Skeletal muscle cell (primary cell): ENCODE measurements at regions not wholly inside any gene's neighbourhood (a gene's known extent, or its start where the extent isn't known, plus 50 kb on each side); places are given as distances from the start of the nearest gene placed in this dataset.

Experiments
- DNase-seq: peaks from one replicate; pipeline ENCODE4 v3.0.0-alpha.2; 2010; ENCODE audit warnings: low read depth
- H3K4me3 ChIP-seq: 2 replicates; pipeline ENCODE4 v1.5.1; 2011; ENCODE audit warnings: low read depth, mild to moderate bottlenecking, control low read depth, low read length, moderate library complexity

DNA sequence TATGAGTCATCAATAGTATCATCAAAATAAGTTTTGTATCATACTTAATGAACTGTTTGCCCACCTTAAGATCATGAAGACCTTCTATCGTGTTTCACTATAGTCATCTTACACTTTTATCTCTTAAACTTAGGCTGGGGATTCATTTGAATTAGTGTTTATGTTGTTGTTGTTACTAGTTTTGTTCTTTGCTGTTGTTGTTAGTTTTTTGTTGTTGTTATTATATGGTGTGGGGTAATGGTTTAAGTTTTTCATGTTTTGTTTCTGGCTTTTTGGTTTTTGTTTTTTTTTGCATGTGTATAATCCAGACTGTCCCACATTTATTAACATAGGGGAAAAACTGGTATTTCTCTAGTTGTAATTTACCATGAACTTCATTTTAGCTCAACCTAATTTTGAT is 965.1 kb upstream of the MIR17HG start:
- no peak overlapping the region for H3K4me3 ChIP-seq
- DNase-seq = no peak

DNA sequence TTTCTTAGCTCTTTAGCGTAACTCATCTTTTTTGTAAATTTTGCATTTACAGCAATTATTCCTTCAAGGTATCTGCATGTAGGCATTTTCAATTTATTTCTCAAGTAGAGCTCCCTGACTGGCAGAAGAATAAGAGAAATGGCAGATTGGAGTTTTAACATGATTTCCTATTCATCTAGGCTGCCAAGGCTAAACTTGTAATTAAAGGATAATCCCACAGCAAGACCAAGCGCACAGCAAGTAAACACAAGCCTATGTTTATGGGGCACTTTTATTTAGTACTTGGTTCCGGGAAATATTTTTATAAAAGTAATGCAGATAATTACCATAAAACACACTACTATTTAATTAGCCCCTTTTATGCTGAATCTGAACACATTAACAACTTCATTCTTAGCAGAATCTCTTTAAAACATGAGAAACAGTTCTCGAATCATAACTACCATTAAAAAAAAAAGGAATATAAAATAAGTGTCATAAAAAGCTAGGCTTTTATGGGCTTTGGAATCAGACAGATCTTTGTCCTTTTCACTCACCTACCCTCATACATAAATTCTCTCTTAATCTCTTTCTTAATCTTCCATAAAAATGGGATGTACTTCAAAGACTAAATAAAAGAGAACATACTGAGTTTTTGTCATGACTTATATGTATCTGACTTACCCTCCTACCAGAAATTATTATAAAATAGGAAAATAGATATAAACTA is 961.6 kb upstream of the MIR17HG start:
- no peak overlapping the region for H3K4me3 ChIP-seq
- no peak for DNase-seq

DNA sequence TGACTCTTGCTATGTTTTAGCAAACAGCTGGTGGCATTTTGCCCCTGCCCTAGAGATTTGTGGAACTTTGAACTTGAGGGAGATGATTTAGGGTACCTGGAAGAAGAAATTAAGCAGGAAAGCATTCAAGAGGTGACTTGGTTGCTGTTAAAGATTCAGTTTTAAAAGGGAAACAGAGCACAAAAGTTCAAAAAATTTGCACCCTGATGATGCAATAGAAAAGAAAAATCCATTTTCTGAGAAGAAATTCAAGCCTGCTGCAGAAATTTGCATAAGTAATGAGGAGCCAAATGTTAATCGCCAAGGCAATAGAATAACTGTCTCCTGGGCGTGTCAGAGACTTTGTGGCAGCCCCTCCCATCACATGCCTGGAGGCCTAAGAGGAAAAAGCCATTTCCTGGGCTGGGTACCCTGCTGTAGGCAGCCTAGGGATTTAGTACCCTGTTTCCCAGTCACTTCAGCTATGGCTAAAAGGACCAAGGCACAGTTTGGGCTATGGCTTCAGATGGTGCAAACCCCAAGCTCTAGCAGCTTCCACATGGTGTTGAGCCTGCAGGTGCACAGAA is 958.5 kb upstream of the MIR17HG start:
- DNase-seq = no peak

DNA sequence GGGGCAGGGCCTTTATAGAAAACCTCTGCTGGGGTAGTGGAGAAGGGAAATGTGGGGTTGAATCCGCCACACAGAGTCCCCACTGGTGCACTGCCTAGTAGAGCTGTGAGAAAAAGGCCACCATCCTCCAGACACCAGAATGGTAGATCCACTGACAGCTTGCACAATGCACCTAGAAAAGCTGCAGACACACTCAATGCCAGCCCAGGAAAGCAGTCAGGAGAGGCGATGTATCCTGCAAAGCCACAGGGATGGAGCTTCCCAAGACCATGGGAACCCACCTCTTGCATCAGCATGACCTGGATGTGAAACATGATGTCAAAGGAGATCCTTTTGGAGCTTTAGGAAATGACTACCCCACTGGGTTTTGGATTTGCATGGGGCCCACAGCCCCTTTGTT is 958.0 kb upstream of the MIR17HG start:
- no peak for DNase-seq
- H3K4me3 ChIP-seq = no peak overlapping the region

More for the DNA sequence above, 958.5 kb upstream of the MIR17HG start:
- no peak overlapping the region for H3K4me3 ChIP-seq

DNA sequence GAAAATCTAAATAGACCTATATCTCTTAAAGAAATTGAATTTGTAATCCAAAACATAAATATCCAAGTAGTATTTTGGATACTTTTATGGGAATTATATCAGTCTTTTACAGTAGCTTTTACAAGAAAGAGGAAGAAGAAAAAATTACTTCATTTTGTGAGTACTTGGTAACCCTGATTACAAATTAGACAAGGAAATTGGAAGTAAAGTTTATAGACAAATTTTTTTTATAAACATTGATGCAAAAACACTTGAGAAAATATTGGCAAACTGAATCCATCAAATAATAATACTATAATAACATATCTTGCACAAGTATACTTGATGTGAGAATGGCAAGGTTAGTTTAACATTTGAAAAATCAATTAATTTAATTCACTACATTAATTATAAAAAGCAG is 954.1 kb upstream of the MIR17HG start:
- no peak for DNase-seq
- no peak overlapping the region for H3K4me3 ChIP-seq

DNA sequence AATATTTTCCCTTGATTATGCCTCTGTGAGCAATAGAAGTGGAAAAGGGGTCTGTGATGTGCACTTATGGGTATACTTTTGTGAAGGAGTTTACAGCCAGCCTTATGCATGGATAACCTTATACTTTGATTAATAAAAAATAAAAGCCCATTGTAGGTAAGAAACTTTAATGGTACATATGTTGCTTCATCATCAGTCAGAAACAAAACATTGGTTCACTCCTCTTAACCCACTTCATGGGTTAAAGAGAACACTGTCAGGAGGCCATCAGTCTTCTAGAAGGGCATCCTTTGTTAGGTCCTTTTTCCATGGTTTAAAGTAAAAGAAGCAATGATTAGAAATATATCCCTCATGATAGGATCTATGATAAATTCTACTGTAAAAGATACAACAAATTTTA is 952.1 kb upstream of the MIR17HG start:
- no peak for DNase-seq
- H3K4me3 ChIP-seq = no peak overlapping the region

DNA sequence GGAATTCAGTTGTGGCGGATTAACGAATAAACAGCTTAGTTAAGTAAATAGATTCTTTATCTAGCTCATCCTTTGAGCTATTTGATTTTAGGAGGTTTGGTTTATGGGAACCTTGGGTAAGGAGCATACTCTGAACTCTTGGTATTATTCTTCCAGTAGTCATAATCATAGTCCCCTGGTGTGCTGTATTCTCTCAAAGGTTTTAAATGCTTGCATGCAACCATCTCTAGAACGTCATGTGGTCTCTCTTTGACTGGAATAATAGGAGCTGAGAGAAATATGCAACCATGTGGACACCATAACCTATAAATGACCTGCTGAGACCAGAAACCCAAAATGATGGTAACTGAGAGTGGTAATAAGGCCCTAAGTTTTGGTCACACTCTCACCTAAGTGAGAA is 951.6 kb upstream of the MIR17HG start:
- DNase-seq = no peak
- H3K4me3 ChIP-seq = no peak overlapping the region

DNA sequence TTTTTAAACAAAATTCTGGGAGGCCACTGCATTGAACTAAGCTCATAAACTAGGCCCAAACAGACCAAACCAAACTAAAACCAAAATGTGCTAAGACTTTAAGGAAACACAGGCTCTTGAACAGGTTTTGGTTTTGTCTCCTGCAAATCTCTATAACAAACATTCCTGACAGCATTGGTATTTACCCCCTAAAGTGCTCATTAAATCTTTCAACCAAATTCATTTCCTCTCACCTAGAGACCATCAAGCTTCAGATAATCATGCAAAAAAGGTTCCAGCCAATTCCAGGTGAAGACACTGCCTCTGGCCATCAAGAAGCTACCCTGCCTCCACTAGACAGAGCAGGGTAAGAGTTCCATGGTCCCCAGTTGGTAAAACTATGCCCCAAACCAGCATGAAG is 951.2 kb upstream of the MIR17HG start:
- H3K4me3 ChIP-seq = no peak overlapping the region

DNA sequence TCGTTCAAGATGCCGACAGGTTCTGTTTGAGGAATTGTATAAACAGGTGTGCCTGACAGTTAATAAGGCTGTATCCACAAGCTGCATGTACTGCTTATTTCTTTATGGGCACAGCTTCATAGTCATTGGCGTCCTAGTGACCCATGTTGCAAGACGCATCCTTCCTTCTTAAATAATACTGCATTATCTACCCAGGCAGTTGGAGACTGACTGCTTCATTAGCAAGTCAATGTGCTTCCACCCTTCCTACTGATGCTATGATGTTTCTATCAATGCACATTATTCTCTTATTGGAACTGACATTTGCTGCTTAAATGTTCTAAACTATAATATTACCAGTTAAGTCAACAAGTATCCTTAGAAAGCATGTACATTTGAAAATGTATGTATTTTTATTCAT is 950.0 kb upstream of the MIR17HG start:
- H3K4me3 ChIP-seq = no peak overlapping the region

More for the DNA sequence above, 951.2 kb upstream of the MIR17HG start:
- no peak for DNase-seq

DNA sequence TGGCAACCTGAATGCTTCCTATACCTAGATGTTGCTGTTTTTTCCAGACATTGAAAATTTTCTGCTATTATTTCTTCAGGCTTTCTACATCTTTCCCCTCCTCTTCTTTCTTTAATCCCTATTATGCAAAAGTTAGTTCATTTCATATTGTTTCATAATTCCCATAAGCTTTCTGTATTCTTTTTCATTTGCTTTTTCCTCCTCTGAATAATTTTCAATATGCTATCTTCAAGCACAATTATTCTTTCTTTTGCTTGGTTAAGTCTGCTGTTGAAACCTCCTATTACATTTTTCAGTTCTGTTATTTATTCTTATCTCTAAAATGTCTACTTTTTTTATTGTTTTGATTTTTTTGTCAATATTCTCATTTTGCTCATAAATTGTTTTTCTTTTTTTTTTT is 947.1 kb upstream of the MIR17HG start:
- DNase-seq = no peak
- no peak overlapping the region for H3K4me3 ChIP-seq

More for the DNA sequence above, 950.0 kb upstream of the MIR17HG start:
- DNase-seq = no peak

DNA sequence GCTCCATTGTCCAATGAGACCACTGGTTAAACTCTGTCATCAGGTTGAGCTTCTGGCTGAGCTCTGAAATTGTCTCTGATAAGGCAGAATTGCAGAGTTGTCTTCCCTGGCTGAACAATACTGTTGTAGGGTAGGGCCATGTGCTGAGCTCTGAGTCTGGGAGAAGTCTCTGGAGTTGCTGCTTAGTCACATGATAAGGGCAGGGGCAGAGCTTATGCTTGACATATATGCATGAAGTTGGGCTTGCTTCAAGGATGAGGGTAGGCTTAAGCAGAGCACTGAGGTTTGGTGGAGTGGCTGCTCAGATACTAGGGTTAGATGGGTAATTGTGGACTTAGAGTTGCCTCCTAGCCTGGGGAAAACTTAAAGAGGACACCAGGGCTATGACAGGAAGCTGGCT is 946.3 kb upstream of the MIR17HG start:
- DNase-seq = no peak
- H3K4me3 ChIP-seq = no peak overlapping the region

DNA sequence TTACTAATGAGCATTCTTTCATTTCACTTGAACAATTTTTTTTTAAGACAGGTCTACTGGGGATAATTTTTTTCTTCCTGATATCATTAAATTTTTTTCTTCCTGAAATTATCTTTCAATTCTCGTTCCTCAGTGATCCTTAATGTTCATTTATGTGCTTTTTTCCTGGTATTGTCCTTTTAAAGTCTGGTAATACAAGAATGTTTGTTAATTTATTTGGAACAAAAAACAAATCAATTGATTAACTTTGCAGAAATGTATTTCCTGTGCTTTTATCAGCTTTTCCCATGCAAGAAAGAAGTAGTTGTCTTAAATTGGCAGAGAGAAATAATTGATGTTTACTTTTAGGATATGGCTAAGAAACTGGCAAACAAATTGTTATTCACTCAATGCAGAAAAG is 945.4 kb upstream of the MIR17HG start:
- no peak overlapping the region for H3K4me3 ChIP-seq
- DNase-seq = no peak

DNA sequence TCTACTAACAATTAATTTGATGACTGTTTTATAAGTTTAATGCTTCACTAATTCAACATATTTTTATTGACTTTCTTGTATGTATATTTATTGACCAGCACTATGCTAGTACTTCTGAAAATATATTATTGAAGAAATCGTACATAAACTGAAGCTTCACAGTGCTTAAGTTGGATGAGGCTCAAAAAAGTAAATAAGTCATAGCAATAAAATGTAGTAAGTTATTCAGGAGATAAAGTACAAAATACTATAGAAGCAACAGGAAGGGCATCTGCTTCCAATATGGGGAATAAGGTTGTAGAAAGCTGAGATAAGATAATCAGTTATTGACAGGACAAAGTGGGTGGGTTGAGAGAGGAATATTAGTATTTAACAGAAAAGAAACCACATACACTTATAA is 944.9 kb upstream of the MIR17HG start:
- H3K4me3 ChIP-seq = no peak overlapping the region
- DNase-seq = no peak

DNA sequence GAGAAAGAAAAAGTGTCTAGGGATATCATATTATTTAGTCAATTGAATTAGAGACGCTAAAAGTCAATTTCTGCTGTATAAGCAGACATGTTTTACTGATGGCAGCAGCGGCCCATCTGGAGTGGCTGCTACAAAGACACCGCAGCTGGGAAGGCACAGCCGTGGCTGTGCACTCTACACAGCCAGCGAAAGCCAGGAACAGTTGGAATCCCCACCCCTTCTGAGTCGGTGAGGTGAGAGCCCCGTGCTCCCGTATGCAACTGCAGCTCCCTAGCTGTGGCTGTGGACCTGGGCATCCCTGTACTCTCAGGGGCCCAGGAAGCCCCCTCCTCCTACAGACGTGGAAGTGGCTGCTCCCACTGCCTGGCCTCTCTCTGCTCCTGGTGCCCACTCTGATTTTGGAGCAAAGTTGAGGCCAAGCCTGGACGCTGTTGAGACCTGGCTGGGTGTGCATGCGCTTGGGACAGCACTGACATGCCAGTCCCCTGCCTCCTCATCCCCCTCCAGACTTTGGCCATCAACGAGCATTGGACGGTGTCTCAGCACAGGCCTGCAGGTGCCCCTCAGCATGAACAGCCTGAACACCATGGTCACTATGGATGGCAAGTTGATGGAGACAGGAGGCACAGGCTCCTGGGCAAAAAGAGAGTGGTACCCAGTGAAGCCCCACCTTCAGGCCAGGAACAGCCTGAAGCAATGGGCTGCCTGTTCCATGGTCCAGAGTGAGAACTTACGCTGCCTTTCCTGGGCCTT is 944.0 kb upstream of the MIR17HG start:
- H3K4me3 ChIP-seq = no peak overlapping the region
- DNase-seq = no peak

DNA sequence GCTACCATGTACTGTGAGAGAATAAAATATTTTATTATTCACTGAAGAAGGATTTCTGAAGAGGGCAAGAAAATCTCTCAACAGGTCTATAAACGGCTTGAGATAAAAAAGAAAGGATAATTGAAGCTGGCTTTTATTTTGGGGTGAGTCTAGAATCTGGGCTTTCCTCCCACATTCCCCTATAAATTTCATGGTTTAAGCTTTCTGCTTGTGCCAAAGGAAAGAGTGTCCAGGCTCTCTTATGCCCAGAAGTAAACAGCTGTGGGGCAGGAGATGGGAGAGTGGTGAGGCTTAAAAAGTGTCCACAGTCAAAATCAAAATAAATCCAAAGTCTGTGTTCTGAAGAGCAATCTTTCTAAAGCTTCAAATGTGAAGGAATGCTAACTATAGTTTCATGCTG is 942.2 kb upstream of the MIR17HG start:
- no peak for DNase-seq
- H3K4me3 ChIP-seq = no peak overlapping the region

DNA sequence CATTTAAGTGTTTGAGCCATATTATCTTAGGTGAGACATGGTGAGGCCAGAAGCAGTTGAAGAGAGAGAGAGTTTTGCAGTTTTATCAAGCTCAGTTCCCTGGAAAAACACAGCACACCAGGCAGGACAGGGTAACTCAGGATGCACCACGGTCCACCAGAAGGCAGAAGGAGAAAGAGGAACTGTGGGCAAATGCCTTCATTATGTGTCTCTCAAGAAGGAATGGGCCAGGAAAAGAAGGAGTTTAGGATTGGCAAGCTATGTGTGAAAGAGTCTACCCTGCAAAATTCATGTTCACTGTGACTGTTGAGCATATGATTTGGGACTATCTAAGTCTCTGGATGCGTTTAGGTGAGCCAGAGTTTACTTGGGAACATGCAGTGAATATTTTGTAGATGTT is 934.5 kb upstream of the MIR17HG start:
- DNase-seq = no peak
- H3K4me3 ChIP-seq = no peak overlapping the region

DNA sequence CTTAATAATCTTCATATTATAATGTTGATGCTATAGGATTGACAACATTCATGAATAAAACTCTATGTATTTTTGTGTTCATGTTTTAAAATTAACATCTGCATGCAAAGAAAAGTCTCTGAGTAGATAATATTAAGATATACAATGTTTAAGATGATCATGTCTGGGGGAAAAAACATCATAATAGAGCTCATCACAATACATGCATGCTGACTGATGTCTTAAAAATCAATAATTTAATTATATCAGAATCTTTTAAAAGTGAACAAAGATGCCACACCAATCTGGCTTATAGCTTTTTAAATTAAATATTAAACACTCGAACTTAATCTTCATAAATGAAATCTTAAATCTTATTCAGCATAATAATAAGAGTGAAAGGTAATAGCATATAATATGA is 933.9 kb upstream of the MIR17HG start:
- DNase-seq = no peak
- H3K4me3 ChIP-seq = no peak overlapping the region

DNA sequence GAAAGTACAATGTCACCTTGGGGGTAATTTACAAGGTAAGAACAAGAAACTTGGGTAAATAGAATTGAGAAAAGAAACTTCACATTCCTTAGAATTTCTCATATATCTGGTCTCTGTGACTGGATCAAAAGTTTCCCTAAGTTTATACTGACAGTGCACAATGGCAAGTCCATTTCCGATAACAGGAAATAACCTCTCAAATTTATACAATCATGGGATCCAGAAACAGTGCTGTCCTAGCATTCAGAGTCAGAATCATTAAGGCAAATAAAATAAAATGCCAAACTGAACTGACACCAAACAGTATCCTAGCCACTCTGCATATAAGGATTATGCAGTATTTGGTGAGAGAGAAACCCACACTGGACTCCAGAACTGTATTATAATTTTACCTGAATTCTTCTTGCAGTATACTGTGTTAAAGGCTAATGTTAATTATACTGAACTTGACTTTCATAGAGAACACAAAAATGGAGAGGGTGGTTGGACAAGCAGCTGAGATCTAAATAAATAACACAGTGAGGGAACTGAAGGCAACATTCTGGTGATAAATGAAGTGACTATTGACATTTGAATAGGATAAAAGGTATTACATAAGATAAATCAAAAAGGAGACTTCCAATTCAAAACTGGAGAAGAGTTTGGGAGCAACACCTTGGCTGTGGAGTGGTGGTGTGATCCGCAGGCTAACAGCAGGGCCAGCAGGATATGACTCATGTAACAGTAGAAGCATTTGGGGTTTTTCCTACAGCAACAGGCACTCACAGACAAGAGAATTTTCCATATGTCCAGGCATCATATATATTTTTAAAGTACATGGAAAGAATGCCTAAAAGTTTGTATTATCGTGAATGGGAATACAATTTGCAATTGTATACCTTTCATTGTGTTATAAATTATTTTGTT is 932.5 kb upstream of the MIR17HG start:
- no peak overlapping the region for H3K4me3 ChIP-seq
- peak; percentile 58 for DNase-seq

DNA sequence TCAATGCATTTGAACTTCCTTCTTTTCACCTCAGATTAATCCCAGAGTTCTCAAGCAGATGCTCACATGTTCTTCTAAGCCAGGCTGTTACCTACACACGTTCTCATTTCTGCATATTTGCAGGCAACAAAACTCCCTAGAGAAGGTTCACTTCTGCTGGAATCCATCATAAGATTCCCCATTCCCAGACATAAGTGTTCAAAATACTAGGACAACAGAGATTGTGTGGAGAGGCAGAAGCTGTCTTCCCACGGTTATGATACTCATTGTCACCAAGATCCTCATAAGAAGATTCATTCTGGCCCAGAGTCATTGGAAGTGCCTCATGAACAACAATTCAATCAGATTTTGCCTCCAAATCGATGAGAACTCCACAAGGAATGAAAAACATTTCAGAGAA is 931.6 kb upstream of the MIR17HG start:
- no peak for DNase-seq
- H3K4me3 ChIP-seq = no peak overlapping the region

DNA sequence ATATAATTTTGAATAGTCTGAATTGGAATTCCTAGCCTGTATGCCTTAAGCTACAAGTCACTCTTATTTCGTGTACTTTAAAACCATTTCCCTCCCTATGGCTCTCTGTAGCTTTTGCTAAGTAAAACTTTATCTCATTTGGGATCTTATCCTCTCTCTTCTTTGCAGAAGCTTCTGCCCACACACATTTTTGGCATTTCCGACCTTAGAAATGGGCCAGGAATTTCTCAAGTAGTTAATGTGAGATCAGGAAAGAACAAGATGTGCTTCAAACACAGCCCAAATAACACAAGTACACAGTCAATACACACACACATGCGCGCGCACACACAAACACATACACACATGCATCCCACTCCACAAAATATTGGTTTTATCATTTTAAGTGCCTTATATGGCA is 931.0 kb upstream of the MIR17HG start:
- DNase-seq = peak; percentile 84
- no peak overlapping the region for H3K4me3 ChIP-seq
